SK-N-SH treated with all-trans-retinoic acid at 6 μM for 48 hours (cell line): ENCODE measurements at regions not wholly inside any gene's neighbourhood (a gene's known extent, or its start where the extent isn't known, plus 50 kb on each side); places are given as distances from the start of the nearest gene placed in this dataset.

ENCODE experiments used
- ATAC-seq: fragments of 200-7000 bp; cut with Tn5 transposase; 3 replicates; pipeline ENCODE4 v1.9.1; 2020; ENCODE audit warnings: mild to moderate bottlenecking, moderate library complexity
- ARNTL ChIP-seq: fragments of 450-650 bp; formaldehyde crosslinking; IDR thresholded peaks from 2 replicates; pipeline ENCODE4 v1.5.0; 2020; ENCODE audit warnings: low read depth, mild to moderate bottlenecking, moderate library complexity, borderline replicate concordance
- CSDC2 ChIP-seq: fragments of 250-450 bp; sonication (Bioruptor Pico); IDR thresholded peaks from 2 replicates; pipeline ENCODE4 v1.5.0; 2020; ENCODE audit warnings: mild to moderate bottlenecking, moderate library complexity
- CSRNP3 ChIP-seq: fragments of 250-450 bp; sonication (Bioruptor Pico); IDR thresholded peaks from 2 replicates; pipeline ENCODE4 v1.5.1; 2021; ENCODE audit warnings: mild to moderate bottlenecking, moderate library complexity
- ESRRG ChIP-seq: fragments of 250-450 bp; sonication (Bioruptor Pico); IDR thresholded peaks from 2 replicates; pipeline ENCODE4 v1.6.1; 2021; ENCODE audit warnings: mild to moderate bottlenecking
- ISL1 ChIP-seq: fragments of 250-450 bp; sonication (Bioruptor Pico); IDR thresholded peaks from 2 replicates; pipeline ENCODE4 v2.1.2; 2022; ENCODE audit warnings: mild to moderate bottlenecking, moderate library complexity
- OSR1 ChIP-seq: fragments of 250-450 bp; sonication (Bioruptor Pico); IDR thresholded peaks from 2 replicates; pipeline ENCODE4 v1.8.0; 2022; ENCODE audit warnings: moderate library complexity, mild to moderate bottlenecking, inconsistent platforms
- PATZ1 ChIP-seq: fragments of 250-450 bp; sonication (Bioruptor Pico); IDR thresholded peaks from 2 replicates; pipeline ENCODE4 v1.8.0; 2020; ENCODE audit warnings: mild to moderate bottlenecking, moderate library complexity, borderline replicate concordance
- PPARA ChIP-seq: fragments of 250-450 bp; sonication (Bioruptor Pico); IDR thresholded peaks from 2 replicates; pipeline ENCODE4 v1.5.0; 2020; ENCODE audit warnings: mild to moderate bottlenecking, borderline replicate concordance
- SNAI2 ChIP-seq: fragments of 250-450 bp; sonication (Bioruptor Pico); IDR thresholded peaks from 2 replicates; pipeline ENCODE4 v1.5.0; 2020; ENCODE audit warnings: mild to moderate bottlenecking, moderate library complexity
- TCF4 ChIP-seq: fragments of 250-450 bp; sonication (Bioruptor Pico); IDR thresholded peaks from 2 replicates; pipeline ENCODE4 v1.8.0; 2021; ENCODE audit warnings: mild to moderate bottlenecking, moderate library complexity, borderline replicate concordance
- TOX ChIP-seq: fragments of 250-450 bp; sonication (Bioruptor Pico); IDR thresholded peaks from 2 replicates; pipeline ENCODE4 v1.8.0; 2021; ENCODE audit warnings: mild to moderate bottlenecking, moderate library complexity, borderline replicate concordance
- TSHZ2 ChIP-seq: fragments of 250-450 bp; sonication (Bioruptor Pico); IDR thresholded peaks from 2 replicates; pipeline ENCODE4 v1.5.0; 2020; ENCODE audit warnings: mild to moderate bottlenecking, moderate library complexity
- ZC3H10 ChIP-seq: fragments of 250-450 bp; sonication (Bioruptor Pico); IDR thresholded peaks from 2 replicates; pipeline ENCODE4 v1.5.1; 2021; ENCODE audit warnings: mild to moderate bottlenecking, moderate library complexity
- ZFP3 ChIP-seq: fragments of 250-450 bp; sonication (Bioruptor Pico); IDR thresholded peaks from 2 replicates; pipeline ENCODE4 v1.5.0; 2020; ENCODE audit warnings: mild to moderate bottlenecking, moderate library complexity
- ZFP30 ChIP-seq: fragments of 450-650 bp; formaldehyde crosslinking; IDR thresholded peaks from 2 replicates; pipeline ENCODE4 v1.5.0; 2022; ENCODE audit warnings: mild to moderate bottlenecking, moderate library complexity
- ZNF565 ChIP-seq: fragments of 450-650 bp; formaldehyde crosslinking; conservative IDR thresholded peaks from 2 replicates; pipeline ENCODE4 v1.5.0; 2020; ENCODE audit warnings: low read depth, mild to moderate bottlenecking, moderate library complexity
- ZNF70 ChIP-seq: fragments of 450-650 bp; formaldehyde crosslinking; IDR thresholded peaks from 2 replicates; pipeline ENCODE4 v1.5.0; 2020; ENCODE audit warnings: mild to moderate bottlenecking, moderate library complexity
- ZNF8 ChIP-seq: fragments of 450-650 bp; formaldehyde crosslinking; IDR thresholded peaks from 2 replicates; pipeline ENCODE4 v1.5.0; 2020; ENCODE audit warnings: mild to moderate bottlenecking, moderate library complexity
- TF ChIP-seq, protein P1 (sequence below): fragments of 250-450 bp; sonication (Bioruptor Pico); IDR thresholded peaks from 2 replicates; pipeline ENCODE4 v1.5.1; 2020; ENCODE audit warnings: low read depth, mild to moderate bottlenecking, moderate library complexity
- TF ChIP-seq, protein P2 (sequence below): fragments of 250-450 bp; sonication (Bioruptor Pico); IDR thresholded peaks from 2 replicates; pipeline ENCODE4 v1.8.0; 2021; ENCODE audit warnings: low read depth, mild to moderate bottlenecking, moderate library complexity, borderline replicate concordance

DNA sequence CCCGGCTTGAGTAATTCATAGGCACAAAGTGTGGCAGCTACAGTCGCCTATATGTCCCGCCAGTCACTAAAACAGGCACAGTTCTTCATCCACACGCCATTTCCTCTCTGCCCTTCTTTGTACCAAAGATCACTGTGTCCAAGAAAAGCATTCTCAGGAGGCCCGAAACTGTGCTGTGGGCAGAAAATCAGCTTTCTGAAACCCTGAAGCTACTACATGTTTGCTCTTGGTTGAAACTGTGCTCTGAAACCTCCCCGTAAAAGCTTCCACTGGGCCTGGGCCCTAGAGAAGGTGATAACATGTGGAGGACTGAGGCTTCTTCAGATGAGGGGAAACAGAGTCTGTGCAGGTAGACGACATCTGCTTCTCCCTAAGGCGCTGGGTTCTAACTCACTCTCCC is 75.6 kb upstream of the ID2 start:
- no peak for ATAC-seq
- TF ChIP-seq OSR1 (no peak), TCF4 (CRISPR knock-in tag) (no peak), TSHZ2 (CRISPR knock-in tag) (no peak), ZNF565 (CRISPR knock-in tag) (no peak), ZFP30 (CRISPR knock-in tag) (no peak), ZFP3 (CRISPR knock-in tag) (no peak), SNAI2 (no peak), CSDC2 (CRISPR knock-in tag) (no peak)
- TF ChIP-seq, protein P1, sequence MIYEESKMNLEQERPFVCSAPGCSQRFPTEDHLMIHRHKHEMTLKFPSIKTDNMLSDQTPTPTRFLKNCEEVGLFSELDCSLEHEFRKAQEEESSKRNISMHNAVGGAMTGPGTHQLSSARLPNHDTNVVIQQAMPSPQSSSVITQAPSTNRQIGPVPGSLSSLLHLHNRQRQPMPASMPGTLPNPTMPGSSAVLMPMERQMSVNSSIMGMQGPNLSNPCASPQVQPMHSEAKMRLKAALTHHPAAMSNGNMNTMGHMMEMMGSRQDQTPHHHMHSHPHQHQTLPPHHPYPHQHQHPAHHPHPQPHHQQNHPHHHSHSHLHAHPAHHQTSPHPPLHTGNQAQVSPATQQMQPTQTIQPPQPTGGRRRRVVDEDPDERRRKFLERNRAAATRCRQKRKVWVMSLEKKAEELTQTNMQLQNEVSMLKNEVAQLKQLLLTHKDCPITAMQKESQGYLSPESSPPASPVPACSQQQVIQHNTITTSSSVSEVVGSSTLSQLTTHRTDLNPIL (CRISPR knock-in tag), result no peak

- no peak for TF ChIP-seq CSDC2 (CRISPR knock-in tag)
- no peak for TF ChIP-seq ZFP30 (CRISPR knock-in tag)
- no peak for TF ChIP-seq PPARA (CRISPR knock-in tag)
- no peak for TF ChIP-seq PATZ1 (CRISPR knock-in tag)
- no peak for TF ChIP-seq TSHZ2 (CRISPR knock-in tag)
- no peak for ATAC-seq
Measured at GRCh38 chr2:8606649-8607550, 75.0 kb upstream of the ID2 start.

GRCh38 chr2:8607606-8608005 is 74.2 kb upstream of the ID2 start:
- ATAC-seq, result no peak
- TF ChIP-seq, protein P2, sequence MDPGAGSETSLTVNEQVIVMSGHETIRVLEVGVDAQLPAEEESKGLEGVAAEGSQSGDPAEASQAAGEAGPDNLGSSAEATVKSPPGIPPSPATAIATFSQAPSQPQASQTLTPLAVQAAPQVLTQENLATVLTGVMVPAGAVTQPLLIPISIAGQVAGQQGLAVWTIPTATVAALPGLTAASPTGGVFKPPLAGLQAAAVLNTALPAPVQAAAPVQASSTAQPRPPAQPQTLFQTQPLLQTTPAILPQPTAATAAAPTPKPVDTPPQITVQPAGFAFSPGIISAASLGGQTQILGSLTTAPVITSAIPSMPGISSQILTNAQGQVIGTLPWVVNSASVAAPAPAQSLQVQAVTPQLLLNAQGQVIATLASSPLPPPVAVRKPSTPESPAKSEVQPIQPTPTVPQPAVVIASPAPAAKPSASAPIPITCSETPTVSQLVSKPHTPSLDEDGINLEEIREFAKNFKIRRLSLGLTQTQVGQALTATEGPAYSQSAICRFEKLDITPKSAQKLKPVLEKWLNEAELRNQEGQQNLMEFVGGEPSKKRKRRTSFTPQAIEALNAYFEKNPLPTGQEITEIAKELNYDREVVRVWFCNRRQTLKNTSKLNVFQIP (CRISPR knock-in tag), result no peak
- TF ChIP-seq CSRNP3 (no peak), ZC3H10 (CRISPR knock-in tag) (no peak), ZNF70 (CRISPR knock-in tag) (no peak), CSDC2 (CRISPR knock-in tag) (no peak), ESRRG (no peak), ZNF8 (CRISPR knock-in tag) (no peak), TOX (CRISPR knock-in tag) (no peak), ISL1 (CRISPR knock-in tag) (no peak), ARNTL (CRISPR knock-in tag) (no peak), SNAI2 (no peak), TSHZ2 (CRISPR knock-in tag) (no peak)
- TF ChIP-seq, protein P1 (CRISPR knock-in tag), result no peak
